ENCODE measurements at regions not wholly inside any gene's neighbourhood (a gene's known extent, or its start where the extent isn't known, plus 50 kb on each side); places are given as distances from the start of the nearest gene placed in this dataset.

- no peak overlapping the region for H3K27ac ChIP-seq (ENCODE audit: low read depth, low read length, poor library complexity, severe bottlenecking)
- POLR2A ChIA-PET (ENCODE audit: low non-redundant PET): no interaction called here
- peaks cover 14% of the 10 kb centered on the region for H3K27me3 ChIP-seq (replicated peaks; ENCODE audit: insufficient read depth, low read depth, low read length, poor library complexity)
- H3K4me1 ChIP-seq (ENCODE audit: insufficient read depth, low read length, poor library complexity, severe bottlenecking): peaks cover 8% of the 10 kb centered on the region
- intact Hi-C loops (cut with micrococcal nuclease; ENCODE audit: unreplicated experiment): no loop called here
- no TSS peak for BruUV-seq (replicated peaks)
- no peaks in the 10 kb centered on the region for H3K9me3 ChIP-seq (ENCODE audit: low read depth, low read length, poor library complexity, severe bottlenecking)
- no peak overlapping the region for H3K4me3 ChIP-seq (ENCODE audit: low read depth, low read length, poor library complexity, severe bottlenecking)
- TF ChIP-seq CTCF (conservative IDR thresholded peaks at IDR 0.05; ENCODE audit: low read depth, low read length) (no peak), EZH2 (IDR thresholded peaks at IDR 0.05; ENCODE audit: borderline replicate concordance, low read depth, low read length, poor library complexity, severe bottlenecking) (no peak)
- DNase-seq (ENCODE audit: low spot score): no peak
- CTCF ChIA-PET: no interaction called here
- no peaks in the 10 kb centered on the region for H3K36me3 ChIP-seq (ENCODE audit: insufficient read depth, low read length, poor library complexity, severe bottlenecking)
These were observed 69.2 kb upstream of the E2F3 start for GRCh38 chr6:20332441-20333006.

GRCh38 chr6:20333721-20334269 is 67.9 kb upstream of the E2F3 start:
- BruUV-seq (replicated peaks): no TSS peak
- ChIA-PET POLR2A (ENCODE audit: low non-redundant PET) (no interaction called here), CTCF (interaction anchor here (0.6 kb wide), 1 partner anchor 37 kb away, joined by 8 read pairs; no protein-coding TSS in a partner anchor)

GRCh38 chr6:20334334-20334733 is 67.3 kb upstream of the E2F3 start:
- Histone ChIP-seq H3K9me3 (ENCODE audit: low read depth, low read length, poor library complexity, severe bottlenecking) (no peaks in the 10 kb centered on the region), H3K4me1 (ENCODE audit: insufficient read depth, low read length, poor library complexity, severe bottlenecking) (peaks cover 8% of the 10 kb centered on the region), H3K27ac (ENCODE audit: low read depth, low read length, poor library complexity, severe bottlenecking) (no peak overlapping the region), H3K36me3 (ENCODE audit: insufficient read depth, low read length, poor library complexity, severe bottlenecking) (no peaks in the 10 kb centered on the region), H3K4me3 (ENCODE audit: low read depth, low read length, poor library complexity, severe bottlenecking) (no peak overlapping the region), H3K27me3 (replicated peaks; ENCODE audit: insufficient read depth, low read depth, low read length, poor library complexity) (peaks cover 8% of the 10 kb centered on the region)
- no peak for TF ChIP-seq EZH2 (IDR thresholded peaks at IDR 0.05; ENCODE audit: borderline replicate concordance, low read depth, low read length, poor library complexity, severe bottlenecking)
- TF ChIP-seq CTCF (conservative IDR thresholded peaks at IDR 0.05; ENCODE audit: low read depth, low read length): no peak
- intact Hi-C loops (cut with micrococcal nuclease; ENCODE audit: unreplicated experiment): no loop called here
- peak; percentile 13 for DNase-seq (ENCODE audit: low spot score)
- CTCF ChIA-PET: interaction anchor here (0.6 kb wide), 1 partner anchor 37 kb away, joined by 8 read pairs; no protein-coding TSS in a partner anchor
- BruUV-seq (replicated peaks): no TSS peak
- POLR2A ChIA-PET (ENCODE audit: low non-redundant PET): no interaction called here

More at GRCh38 chr6:20333721-20334269, 67.9 kb upstream of the E2F3 start:
- Histone ChIP-seq H3K36me3 (ENCODE audit: insufficient read depth, low read length, poor library complexity, severe bottlenecking) (no peaks in the 10 kb centered on the region), H3K9me3 (ENCODE audit: low read depth, low read length, poor library complexity, severe bottlenecking) (no peaks in the 10 kb centered on the region), H3K27me3 (replicated peaks; ENCODE audit: insufficient read depth, low read depth, low read length, poor library complexity) (peaks cover 13% of the 10 kb centered on the region), H3K27ac (ENCODE audit: low read depth, low read length, poor library complexity, severe bottlenecking) (no peak overlapping the region), H3K4me3 (ENCODE audit: low read depth, low read length, poor library complexity, severe bottlenecking) (no peak overlapping the region), H3K4me1 (ENCODE audit: insufficient read depth, low read length, poor library complexity, severe bottlenecking) (peaks cover 8% of the 10 kb centered on the region)
- intact Hi-C loops (cut with micrococcal nuclease; ENCODE audit: unreplicated experiment): no loop called here
- DNase-seq (ENCODE audit: low spot score): no peak
- TF ChIP-seq EZH2 (IDR thresholded peaks at IDR 0.05; ENCODE audit: borderline replicate concordance, low read depth, low read length, poor library complexity, severe bottlenecking): no peak
- TF ChIP-seq CTCF (conservative IDR thresholded peaks at IDR 0.05; ENCODE audit: low read depth, low read length): no peak
